BLaER1 (cell line): ENCODE measurements at regions not wholly inside any gene's neighbourhood (a gene's known extent, or its start where the extent isn't known, plus 50 kb on each side); places are given as distances from the start of the nearest gene placed in this dataset.

ENCODE experiments used
- H3K27ac ChIP-seq: shearing (Covaris generic); formaldehyde crosslinking; 2 replicates; pipeline ENCODE4 v1.8.1; 2022
- H3K27me3 ChIP-seq: shearing (Covaris generic); formaldehyde crosslinking; 2 replicates; pipeline ENCODE4 v1.8.1; 2022
- H3K36me3 ChIP-seq: shearing (Covaris generic); formaldehyde crosslinking; 2 replicates; pipeline ENCODE4 v1.8.1; 2022
- H3K4me1 ChIP-seq: shearing (Covaris generic); formaldehyde crosslinking; 2 replicates; pipeline ENCODE4 v1.8.1; 2022
- H3K4me2 ChIP-seq: shearing (Covaris generic); formaldehyde crosslinking; 2 replicates; pipeline ENCODE4 v1.8.1; 2022
- H3K4me3 ChIP-seq: shearing (Covaris generic); formaldehyde crosslinking; 2 replicates; pipeline ENCODE4 v1.8.1; 2022
- H3K9ac ChIP-seq: shearing (Covaris generic); formaldehyde crosslinking; 2 replicates; pipeline ENCODE4 v1.8.1; 2022
- H3K9me3 ChIP-seq: shearing (Covaris generic); formaldehyde crosslinking; 2 replicates; pipeline ENCODE4 v1.8.1; 2022
- H4K20me1 ChIP-seq: shearing (Covaris generic); formaldehyde crosslinking; 2 replicates; pipeline ENCODE4 v1.8.1; 2022
- Cebpa-rat ChIP-seq: shearing (Covaris generic); IDR thresholded peaks from 2 replicates; pipeline ENCODE4 v1.8.1; 2022

- TF ChIP-seq Cebpa-rat: no peak
- Histone ChIP-seq H4K20me1 (no peaks in the 10 kb centered on the region), H3K4me2 (no peak overlapping the region), H3K36me3 (no peaks in the 10 kb centered on the region), H3K9ac (no peak overlapping the region), H3K4me1 (no peaks in the 10 kb centered on the region), H3K27ac (no peak overlapping the region), H3K9me3 (peaks cover 24% of the 10 kb centered on the region), H3K4me3 (no peak overlapping the region), H3K27me3 (no peaks in the 10 kb centered on the region)
Observed at GRCh38 chr18:78882585-78882984, 97.0 kb upstream of the SALL3 start.

GRCh38 chr18:78883501-78883900 lies 96.1 kb upstream of the SALL3 start:
- Histone ChIP-seq H3K9me3 (peaks cover 33% of the 10 kb centered on the region), H3K27me3 (no peaks in the 10 kb centered on the region), H3K36me3 (no peaks in the 10 kb centered on the region), H4K20me1 (no peaks in the 10 kb centered on the region), H3K4me1 (no peaks in the 10 kb centered on the region), H3K27ac (no peak overlapping the region), H3K4me2 (no peak overlapping the region), H3K9ac (no peak overlapping the region), H3K4me3 (no peak overlapping the region)
- no peak for TF ChIP-seq Cebpa-rat

- Histone ChIP-seq H3K36me3 (no peaks in the 10 kb centered on the region), H4K20me1 (no peaks in the 10 kb centered on the region), H3K27ac (no peak overlapping the region), H3K9me3 (peaks cover 43% of the 10 kb centered on the region), H3K27me3 (no peaks in the 10 kb centered on the region), H3K4me2 (no peak overlapping the region), H3K4me1 (no peaks in the 10 kb centered on the region), H3K9ac (no peak overlapping the region), H3K4me3 (no peak overlapping the region)
- TF ChIP-seq Cebpa-rat: no peak
Observed at GRCh38 chr18:78884502-78884901, 95.1 kb upstream of the SALL3 start.

GRCh38 chr18:78889250-78889649 lies 90.4 kb upstream of the SALL3 start:
- peaks cover 39% of the 10 kb centered on the region for H3K9me3 ChIP-seq
- no peaks in the 10 kb centered on the region for H3K4me1 ChIP-seq
- no peak overlapping the region for H3K27ac ChIP-seq
- no peak for TF ChIP-seq Cebpa-rat
- H3K27me3 ChIP-seq: no peaks in the 10 kb centered on the region
- H4K20me1 ChIP-seq: no peaks in the 10 kb centered on the region
- H3K9ac ChIP-seq: no peak overlapping the region
- H3K4me3 ChIP-seq: no peak overlapping the region
- H3K4me2 ChIP-seq: no peak overlapping the region
- H3K36me3 ChIP-seq: no peaks in the 10 kb centered on the region

GRCh38 chr18:78890388-78890787 lies 89.2 kb upstream of the SALL3 start:
- H3K9me3 ChIP-seq: peaks cover 29% of the 10 kb centered on the region
- H3K4me1 ChIP-seq: no peaks in the 10 kb centered on the region
- TF ChIP-seq Cebpa-rat: no peak
- no peaks in the 10 kb centered on the region for H4K20me1 ChIP-seq
- H3K27ac ChIP-seq: no peak overlapping the region
- H3K27me3 ChIP-seq: no peaks in the 10 kb centered on the region
- H3K36me3 ChIP-seq: no peaks in the 10 kb centered on the region
- no peak overlapping the region for H3K9ac ChIP-seq
- H3K4me2 ChIP-seq: no peak overlapping the region
- H3K4me3 ChIP-seq: no peak overlapping the region

GRCh38 chr18:78891185-78891762 lies 88.3 kb upstream of the SALL3 start:
- H3K9me3 ChIP-seq: peaks cover 29% of the 10 kb centered on the region
- H3K9ac ChIP-seq: no peak overlapping the region
- no peaks in the 10 kb centered on the region for H4K20me1 ChIP-seq
- TF ChIP-seq Cebpa-rat: no peak
- H3K27me3 ChIP-seq: no peaks in the 10 kb centered on the region
- no peak overlapping the region for H3K4me2 ChIP-seq
- H3K27ac ChIP-seq: no peak overlapping the region
- no peak overlapping the region for H3K4me3 ChIP-seq
- no peaks in the 10 kb centered on the region for H3K4me1 ChIP-seq
- no peaks in the 10 kb centered on the region for H3K36me3 ChIP-seq

- Histone ChIP-seq H3K27ac (no peak overlapping the region), H3K4me3 (no peak overlapping the region)
Observed at GRCh38 chr18:78892177-78892576, 87.4 kb upstream of the SALL3 start.

GRCh38 chr18:78892721-78893120 lies 86.9 kb upstream of the SALL3 start:
- Histone ChIP-seq H3K27ac (no peak overlapping the region), H3K36me3 (no peaks in the 10 kb centered on the region), H3K9me3 (peaks cover 24% of the 10 kb centered on the region), H3K4me1 (no peaks in the 10 kb centered on the region), H3K27me3 (no peaks in the 10 kb centered on the region), H3K4me3 (no peak overlapping the region), H3K4me2 (no peak overlapping the region), H3K9ac (no peak overlapping the region), H4K20me1 (no peaks in the 10 kb centered on the region)
- no peak for TF ChIP-seq Cebpa-rat

More at GRCh38 chr18:78892177-78892576, 87.4 kb upstream of the SALL3 start:
- Histone ChIP-seq H3K9ac (no peak overlapping the region), H3K4me2 (no peak overlapping the region), H3K27me3 (no peaks in the 10 kb centered on the region), H3K36me3 (no peaks in the 10 kb centered on the region), H4K20me1 (no peaks in the 10 kb centered on the region), H3K9me3 (peaks cover 29% of the 10 kb centered on the region), H3K4me1 (no peaks in the 10 kb centered on the region)
- TF ChIP-seq Cebpa-rat: no peak

GRCh38 chr18:78893281-78894032 lies 86.2 kb upstream of the SALL3 start:
- no peaks in the 10 kb centered on the region for H3K27me3 ChIP-seq
- H3K4me1 ChIP-seq: no peaks in the 10 kb centered on the region
- H3K4me3 ChIP-seq: no peak overlapping the region
- H3K27ac ChIP-seq: no peak overlapping the region
- peaks cover 22% of the 10 kb centered on the region for H3K9me3 ChIP-seq
- no peak for TF ChIP-seq Cebpa-rat
- H4K20me1 ChIP-seq: no peaks in the 10 kb centered on the region
- no peak overlapping the region for H3K4me2 ChIP-seq
- no peaks in the 10 kb centered on the region for H3K36me3 ChIP-seq
- no peak overlapping the region for H3K9ac ChIP-seq

- Histone ChIP-seq H3K4me2 (no peak overlapping the region), H3K27ac (no peak overlapping the region), H3K4me3 (no peak overlapping the region), H3K27me3 (no peaks in the 10 kb centered on the region), H3K9ac (no peak overlapping the region), H4K20me1 (no peaks in the 10 kb centered on the region), H3K9me3 (peaks cover 22% of the 10 kb centered on the region), H3K36me3 (no peaks in the 10 kb centered on the region), H3K4me1 (no peaks in the 10 kb centered on the region)
- no peak for TF ChIP-seq Cebpa-rat
Observed at GRCh38 chr18:78894033-78894305, 85.6 kb upstream of the SALL3 start.
